Psoas muscle (tissue), 7 donors: ENCODE measurements at regions not wholly inside any gene's neighbourhood (a gene's known extent, or its start where the extent isn't known, plus 50 kb on each side); places are given as distances from the start of the nearest gene placed in this dataset.
A peak's percentile ranks its signal among the peaks of the same experiment; 100 is the strongest.

Experiments used
- ATAC-seq, 4 donors: fragments of 200-7000 bp; cut with Tn5 transposase; one replicate each; pipeline ENCODE4 v1.9.1; 2020; ENCODE audit warnings: moderate library complexity in 3 of 4, mild to moderate bottlenecking in 2 of 4
- DNase-seq, 2 donors: peaks; one replicate each; pipeline ENCODE4 v3.0.0-alpha.2; 2020
- H3K27ac ChIP-seq: fragments of 200-600 bp; one replicate; pipeline ENCODE4 v1.8.0; 2022
- H3K27me3 ChIP-seq, 3 donors: fragments of 200-600 bp in 1 of 3; one replicate each; pipeline versions ENCODE4 v1.6.1 to v1.8.0; 2013 to 2022; ENCODE audit warnings: low read length in 2 of 3, mild to moderate bottlenecking in 2 of 3, moderate library complexity in 1 of 3; ENCODE audit not compliant: insufficient read depth in 3 of 3
- H3K36me3 ChIP-seq, 2 donors: fragments of 200-600 bp in 1 of 2; one replicate each; pipeline versions ENCODE4 v1.6.1 to v1.8.0; 2013 to 2022; ENCODE audit warnings: low read depth in 1 of 2, mild to moderate bottlenecking in 1 of 2, moderate library complexity in 1 of 2; ENCODE audit not compliant: insufficient read depth in 1 of 2
- H3K4me1 ChIP-seq: fragments of 200-600 bp; one replicate; pipeline ENCODE4 v1.8.0; 2022
- H3K4me3 ChIP-seq: fragments of 200-600 bp; one replicate; pipeline ENCODE4 v1.8.0; 2022; ENCODE audit warnings: mild to moderate bottlenecking
- H3K9me3 ChIP-seq: fragments of 200-600 bp; one replicate; pipeline ENCODE4 v1.8.0; 2022
- WGBS, 3 donors: extraction: QIAGEN DNeasy Blood & Tissue Kit; methylation state at CpG; one replicate each; pipeline versions ENCODE4 v1.1.6 to v1.1.7; 2013; 5-methylcytosine and 5-hydroxymethylcytosine counted together
- intact Hi-C, 2 donors: fragments of 100-400 bp; cut with DNase I; formaldehyde crosslinking; loops; one replicate each; pipeline versions ENCODE4 v1.11.0 to v1.14.2; 2022
- TF ChIP-seq, protein P1 (sequence below): fragments of 200-600 bp; IDR thresholded peaks from one replicate; pipeline ENCODE4 v1.8.0; 2022; ENCODE audit warnings: antibody characterized with exemption
- donor health status: healthy with polysubstance abuse.
- donor health status: DM: no; HTN: no; CAD: no; lungs with moderate emphysema.
- donor health status: Bipolar disorder and iron deficiency.
- donor health status: healthy.
- donor health status: DM: yes; HTN: yes; CAD: no.
- donor health status: DM: no; HTN: no; CAD: no.
- donor health status: DM: yes; HTN: yes; CAD: no.

DNA sequence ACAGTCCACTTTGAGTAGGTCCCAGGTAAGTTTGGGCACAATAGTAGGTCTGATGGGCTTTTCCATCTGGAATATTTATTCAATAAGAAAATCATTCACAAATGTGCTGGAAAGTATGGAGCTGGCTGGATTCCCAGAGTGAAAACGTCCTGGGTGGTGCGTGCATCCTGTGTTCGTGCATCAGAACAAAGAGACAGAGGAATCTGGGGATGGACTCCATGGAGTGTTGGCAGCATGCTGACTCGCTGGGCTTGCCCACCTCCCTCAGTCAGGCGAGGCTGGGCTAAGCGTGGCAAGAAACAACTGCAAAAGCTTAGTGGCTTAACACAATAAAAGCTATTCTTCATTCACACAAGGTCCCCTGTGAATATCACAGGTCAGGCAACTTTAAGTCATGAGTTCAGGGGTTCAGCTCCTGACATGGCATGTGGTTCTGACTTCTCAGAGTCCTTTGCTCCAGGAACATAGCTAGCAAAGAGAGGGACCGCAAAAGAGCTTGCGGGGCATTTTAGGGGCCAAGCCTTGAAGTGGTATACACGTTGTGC, 151.6 kb upstream of the ZNF644 start:
- WGBS, 3 donors: 24 to 28% (median 26%) methylated on average over 9 of the region's 9 CpGs
- Histone ChIP-seq H3K27me3 (peaks cover 0 to 17% (median 8%) of the 10 kb centered on the region in 3 donors), H3K27ac (no peak overlapping the region), H3K9me3 (no peaks in the 10 kb centered on the region), H3K36me3 (no peaks in the 10 kb centered on the region), H3K4me3 (no peak overlapping the region), H3K4me1 (no peaks in the 10 kb centered on the region)
- TF ChIP-seq, protein P1, sequence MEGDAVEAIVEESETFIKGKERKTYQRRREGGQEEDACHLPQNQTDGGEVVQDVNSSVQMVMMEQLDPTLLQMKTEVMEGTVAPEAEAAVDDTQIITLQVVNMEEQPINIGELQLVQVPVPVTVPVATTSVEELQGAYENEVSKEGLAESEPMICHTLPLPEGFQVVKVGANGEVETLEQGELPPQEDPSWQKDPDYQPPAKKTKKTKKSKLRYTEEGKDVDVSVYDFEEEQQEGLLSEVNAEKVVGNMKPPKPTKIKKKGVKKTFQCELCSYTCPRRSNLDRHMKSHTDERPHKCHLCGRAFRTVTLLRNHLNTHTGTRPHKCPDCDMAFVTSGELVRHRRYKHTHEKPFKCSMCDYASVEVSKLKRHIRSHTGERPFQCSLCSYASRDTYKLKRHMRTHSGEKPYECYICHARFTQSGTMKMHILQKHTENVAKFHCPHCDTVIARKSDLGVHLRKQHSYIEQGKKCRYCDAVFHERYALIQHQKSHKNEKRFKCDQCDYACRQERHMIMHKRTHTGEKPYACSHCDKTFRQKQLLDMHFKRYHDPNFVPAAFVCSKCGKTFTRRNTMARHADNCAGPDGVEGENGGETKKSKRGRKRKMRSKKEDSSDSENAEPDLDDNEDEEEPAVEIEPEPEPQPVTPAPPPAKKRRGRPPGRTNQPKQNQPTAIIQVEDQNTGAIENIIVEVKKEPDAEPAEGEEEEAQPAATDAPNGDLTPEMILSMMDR: no peak
- DNase-seq (no peak), ATAC-seq (no peak)
- intact Hi-C loops: no loop called here

DNA sequence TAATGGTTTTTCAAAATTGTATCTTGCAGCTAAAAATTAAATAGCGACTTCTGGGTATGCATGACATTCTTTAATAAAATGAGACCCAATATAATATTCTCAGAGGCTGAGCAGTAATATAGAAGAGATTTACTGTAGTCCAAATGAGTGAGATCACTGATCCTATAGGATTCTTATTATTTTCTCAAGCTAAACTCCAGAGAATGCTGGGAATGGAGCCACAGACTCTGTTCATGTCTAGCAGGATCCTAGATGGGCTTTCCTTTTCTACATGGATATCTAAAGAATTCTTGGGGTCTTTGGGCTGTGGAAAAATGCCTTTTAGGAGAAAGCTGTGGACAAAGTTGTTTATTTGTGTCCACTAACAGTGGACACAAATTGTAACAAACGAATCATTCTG, 150.7 kb upstream of the ZNF644 start:
- Histone ChIP-seq H3K4me3 (no peak overlapping the region), H3K4me1 (no peaks in the 10 kb centered on the region), H3K36me3 (no peaks in the 10 kb centered on the region), H3K27ac (no peak overlapping the region), H3K27me3 (peaks cover 0 to 17% (median 8%) of the 10 kb centered on the region in 3 donors), H3K9me3 (no peaks in the 10 kb centered on the region)
- WGBS, 3 donors: 38 to 41% (median 39%) methylated on average over 2 of the region's 2 CpGs
- DNase-seq: no peak
- intact Hi-C loops: no loop called here
- no peak for ATAC-seq
- TF ChIP-seq, protein P1: no peak

DNA sequence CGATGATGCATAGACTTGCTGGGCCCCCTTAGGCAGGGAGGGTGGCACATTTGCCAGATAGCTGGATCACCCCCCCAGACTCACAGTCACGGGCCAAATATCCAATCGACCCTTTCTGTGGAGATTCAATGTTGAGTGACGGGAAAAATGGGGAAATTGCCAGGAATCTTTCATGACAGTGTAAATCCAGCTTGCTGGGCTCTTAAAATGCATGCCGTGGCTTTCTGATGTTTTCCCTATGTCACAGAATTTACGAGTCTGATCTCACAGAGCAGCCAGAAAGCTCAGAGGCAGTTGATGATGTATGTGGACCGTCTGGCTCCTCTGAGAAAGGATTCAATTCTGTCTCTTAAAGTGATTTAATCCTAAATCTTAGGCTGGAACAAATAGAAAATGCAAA, 150.1 kb upstream of the ZNF644 start:
- TF ChIP-seq, protein P1: no peak
- no peaks in the 10 kb centered on the region for H3K36me3 ChIP-seq

DNA sequence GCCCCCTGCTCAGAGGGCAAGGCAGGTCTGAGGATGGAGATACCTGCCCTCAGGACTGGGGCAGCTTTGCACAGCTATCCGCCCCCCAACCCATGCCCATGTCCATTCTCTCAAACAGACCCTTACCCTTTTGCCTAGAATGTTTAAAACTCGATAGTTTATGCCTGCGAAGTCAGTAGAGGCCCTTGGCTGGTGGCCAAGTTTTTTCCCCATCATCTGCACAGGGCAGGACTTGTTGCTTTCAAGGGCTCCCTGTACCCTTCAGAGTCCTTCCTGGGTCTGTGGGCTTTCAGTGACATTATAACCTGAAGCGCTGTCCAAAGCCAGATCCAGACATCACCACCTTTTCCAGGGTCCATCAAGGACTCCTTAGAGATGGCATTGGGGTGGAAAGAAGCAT, 148.7 kb upstream of the ZNF644 start:
- DNase-seq (no peak), ATAC-seq (no peak)
- no peaks in the 10 kb centered on the region for H3K4me1 ChIP-seq
- no peak overlapping the region for H3K4me3 ChIP-seq
- H3K27me3 ChIP-seq: peaks cover 0 to 17% (median 6%) of the 10 kb centered on the region in 3 donors
- intact Hi-C loops: no loop called here
- no peak overlapping the region for H3K27ac ChIP-seq
- H3K36me3 ChIP-seq: no peaks in the 10 kb centered on the region
- WGBS, 3 donors: 74 to 79% (median 75%) methylated on average over 4 of the region's 4 CpGs
- TF ChIP-seq, protein P1: no peak
- no peaks in the 10 kb centered on the region for H3K9me3 ChIP-seq

More for the DNA sequence above, 150.1 kb upstream of the ZNF644 start:
- WGBS, 3 donors: 20 to 32% (median 24%) methylated on average over 7 of the region's 7 CpGs
- H3K9me3 ChIP-seq: no peaks in the 10 kb centered on the region
- H3K27me3 ChIP-seq: peaks cover 0 to 17% (median 8%) of the 10 kb centered on the region in 3 donors
- ATAC-seq (no peak), DNase-seq (no peak)
- intact Hi-C loops: no loop called here
- no peaks in the 10 kb centered on the region for H3K4me1 ChIP-seq
- H3K27ac ChIP-seq: no peak overlapping the region
- H3K4me3 ChIP-seq: no peak overlapping the region

DNA sequence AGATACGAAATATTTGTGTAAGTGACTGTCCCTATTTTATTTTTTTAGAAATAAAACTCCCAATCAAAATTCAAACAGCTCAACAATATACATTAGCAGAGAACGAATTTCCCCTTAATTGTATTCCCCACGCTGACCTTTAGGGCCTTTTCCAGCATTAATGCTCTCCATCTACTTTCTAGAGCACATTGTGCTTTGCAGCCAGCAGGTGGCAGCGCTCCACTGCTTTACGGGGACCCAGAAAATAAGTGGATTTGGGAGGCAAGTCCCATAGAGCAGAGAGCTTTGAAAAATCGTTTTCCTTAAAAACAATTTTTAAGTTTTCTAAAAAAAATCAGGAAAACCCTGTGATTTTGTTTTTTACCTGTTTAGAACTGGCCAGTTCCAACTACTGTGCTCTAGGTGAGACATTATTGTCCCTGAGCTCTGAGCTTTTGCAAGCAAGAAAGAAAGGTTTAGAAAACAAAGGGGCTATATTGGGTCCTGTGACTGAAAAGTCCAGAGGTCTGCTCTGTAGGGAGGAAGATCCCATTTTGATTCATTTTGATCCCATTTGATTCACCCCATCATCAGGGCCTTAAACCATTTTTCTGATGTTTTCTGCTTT, 144.4 kb upstream of the ZNF644 start:
- no peaks in the 10 kb centered on the region for H3K36me3 ChIP-seq
- peak in 3 of 4 donors; percentile 57 to 81 (median 61) for ATAC-seq
- no peak overlapping the region for H3K4me3 ChIP-seq
- no peaks in the 10 kb centered on the region for H3K9me3 ChIP-seq
- TF ChIP-seq, protein P1: peak; percentile 66
- H3K27me3 ChIP-seq: no peaks in the 10 kb centered on the region
- intact Hi-C loops: loop anchor here in 1 of 2 donors (10.0 kb wide), 1 partner anchor 441 kb away; no protein-coding TSS in a partner anchor
- no peak overlapping the region for H3K27ac ChIP-seq
- H3K4me1 ChIP-seq: no peaks in the 10 kb centered on the region
- peak; percentile 37 to 64 for DNase-seq
- whole genome bisulfite sequencing, 3 donors: 19 to 22% (median 21%) methylated on average over 6 of the region's 6 CpGs
